Muscle of leg (tissue), 3 donors: ENCODE measurements at regions not wholly inside any gene's neighbourhood (a gene's known extent, or its start where the extent isn't known, plus 50 kb on each side); places are given as distances from the start of the nearest gene placed in this dataset.
"Not testable (repeated sequence)": the region's sequence is repeated elsewhere in the genome, so short reads cannot be mapped to it uniquely, and the experiment has no call there.

Source experiments
- DNase-seq: peaks from one replicate; pipeline ENCODE4 v3.0.0; 2013
- H3K27ac ChIP-seq: one replicate; pipeline ENCODE4 v1.5.1; 2013; ENCODE audit warnings: mild to moderate bottlenecking, low read length, control low read depth
- H3K27me3 ChIP-seq: one replicate; pipeline ENCODE4 v1.6.1; 2013; ENCODE audit warnings: low read length; ENCODE audit not compliant: control insufficient read depth, insufficient read depth
- H3K36me3 ChIP-seq: one replicate; pipeline ENCODE4 v1.6.1; 2013; ENCODE audit warnings: low read length; ENCODE audit not compliant: control insufficient read depth, insufficient read depth
- H3K4me1 ChIP-seq: one replicate; pipeline ENCODE4 v1.6.1; 2013; ENCODE audit warnings: low read length; ENCODE audit not compliant: control insufficient read depth, insufficient read depth
- H3K4me3 ChIP-seq: one replicate; pipeline ENCODE4 v1.5.1; 2013; ENCODE audit warnings: low read length, control low read depth
- H3K9me3 ChIP-seq: replicated peaks from 2 replicates; pipeline ENCODE4 v1.6.1; 2013; ENCODE audit warnings: low read depth, low read length; ENCODE audit not compliant: control insufficient read depth
- WGBS: methylation state at CpG from one replicate; pipeline ENCODE4 v1.1.5; 2013; ENCODE audit warnings: missing lambda C conversion rate; ENCODE audit not compliant: insufficient coverage; 5-methylcytosine and 5-hydroxymethylcytosine counted together

- no CpG with 5 or more reads among the region's 1 CpG for WGBS
- Histone ChIP-seq H3K36me3 (no peaks in the 10 kb centered on the region), H3K4me1 (no peaks in the 10 kb centered on the region), H3K27ac (no peak overlapping the region), H3K9me3 (no peaks in the 10 kb centered on the region), H3K4me3 (no peak overlapping the region), H3K27me3 (no peaks in the 10 kb centered on the region)
- peak; percentile 28 for DNase-seq
Observed at GRCh38 chr11:90594658-90595057, 371.8 kb upstream of the CHORDC1 start.

- Histone ChIP-seq H3K9me3 (no peaks in the 10 kb centered on the region), H3K36me3 (no peaks in the 10 kb centered on the region), H3K27me3 (no peaks in the 10 kb centered on the region), H3K27ac (no peak overlapping the region), H3K4me3 (no peak overlapping the region), H3K4me1 (no peaks in the 10 kb centered on the region)
- no peak for DNase-seq
- WGBS, result 71% methylated on average over 1 of the region's 1 CpG
Observed at GRCh38 chr11:90593099-90593498, 370.2 kb upstream of the CHORDC1 start.

DNA sequence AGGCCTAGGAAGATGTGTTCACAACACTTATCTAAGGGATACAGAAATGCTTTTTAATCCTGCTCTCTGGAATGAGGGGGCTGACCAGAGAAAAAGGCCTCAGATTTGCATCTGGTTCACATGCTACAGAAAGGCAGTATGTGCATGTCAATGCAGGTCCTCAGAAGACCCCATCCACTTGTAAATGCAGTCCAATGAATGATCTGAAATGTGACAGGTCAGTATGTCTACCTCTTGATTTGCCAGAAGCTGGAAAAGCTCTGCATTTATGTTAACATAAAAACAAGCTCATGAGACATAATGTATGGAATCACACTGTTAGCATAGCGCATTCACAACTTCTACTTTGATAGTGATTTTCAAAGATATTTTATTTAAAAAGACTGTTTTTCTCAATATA, 367.4 kb upstream of the CHORDC1 start:
- Histone ChIP-seq H3K4me1 (no peaks in the 10 kb centered on the region), H3K4me3 (no peak overlapping the region), H3K36me3 (no peaks in the 10 kb centered on the region), H3K9me3 (no peaks in the 10 kb centered on the region), H3K27me3 (no peaks in the 10 kb centered on the region), H3K27ac (no peak overlapping the region)
- no CpG with 5 or more reads among the region's 1 CpG for WGBS
- no peak for DNase-seq

GRCh38 chr11:90589735-90590134, 366.9 kb upstream of the CHORDC1 start:
- H3K9me3 ChIP-seq, result no peaks in the 10 kb centered on the region
- H3K4me3 ChIP-seq, result no peak overlapping the region
- no CpG with 5 or more reads among the region's 2 CpGs for WGBS
- no peaks in the 10 kb centered on the region for H3K4me1 ChIP-seq
- no peaks in the 10 kb centered on the region for H3K27me3 ChIP-seq
- DNase-seq, result no peak
- no peak overlapping the region for H3K27ac ChIP-seq
- H3K36me3 ChIP-seq, result no peaks in the 10 kb centered on the region

GRCh38 chr11:90587896-90588295, 365.0 kb upstream of the CHORDC1 start:
- WGBS, result 86% methylated on average over 5 of the region's 7 CpGs
- DNase-seq, result no peak
- H3K36me3 ChIP-seq, result no peaks in the 10 kb centered on the region

GRCh38 chr11:90585491-90585890, 362.6 kb upstream of the CHORDC1 start:
- Histone ChIP-seq H3K4me1 (no peaks in the 10 kb centered on the region), H3K4me3 (no peak overlapping the region), H3K9me3 (no peaks in the 10 kb centered on the region), H3K27ac (no peak overlapping the region), H3K36me3 (no peaks in the 10 kb centered on the region), H3K27me3 (no peaks in the 10 kb centered on the region)
- no CpG with 5 or more reads among the region's 1 CpG for WGBS
- DNase-seq, result no peak

More at GRCh38 chr11:90587896-90588295, 365.0 kb upstream of the CHORDC1 start:
- no peak overlapping the region for H3K27ac ChIP-seq
- no peak overlapping the region for H3K4me3 ChIP-seq
- no peaks in the 10 kb centered on the region for H3K4me1 ChIP-seq
- no peaks in the 10 kb centered on the region for H3K9me3 ChIP-seq
- no peaks in the 10 kb centered on the region for H3K27me3 ChIP-seq

GRCh38 chr11:90582999-90583398, 360.1 kb upstream of the CHORDC1 start:
- not testable (repeated sequence) for H3K36me3 ChIP-seq, H3K27ac ChIP-seq, H3K9me3 ChIP-seq, DNase-seq, H3K27me3 ChIP-seq, H3K4me1 ChIP-seq, H3K4me3 ChIP-seq
- WGBS, result 80% methylated on average over 2 of the region's 7 CpGs

- Histone ChIP-seq H3K4me1 (no peaks in the 10 kb centered on the region), H3K9me3 (peaks cover 2% of the 10 kb centered on the region), H3K36me3 (no peaks in the 10 kb centered on the region), H3K4me3 (no peak overlapping the region), H3K27me3 (no peaks in the 10 kb centered on the region), H3K27ac (no peak overlapping the region)
- DNase-seq, result peak; percentile 13
- no CpG with 5 or more reads among the region's 1 CpG for WGBS
Observed at GRCh38 chr11:90564531-90564930, 341.7 kb upstream of the CHORDC1 start.

DNA sequence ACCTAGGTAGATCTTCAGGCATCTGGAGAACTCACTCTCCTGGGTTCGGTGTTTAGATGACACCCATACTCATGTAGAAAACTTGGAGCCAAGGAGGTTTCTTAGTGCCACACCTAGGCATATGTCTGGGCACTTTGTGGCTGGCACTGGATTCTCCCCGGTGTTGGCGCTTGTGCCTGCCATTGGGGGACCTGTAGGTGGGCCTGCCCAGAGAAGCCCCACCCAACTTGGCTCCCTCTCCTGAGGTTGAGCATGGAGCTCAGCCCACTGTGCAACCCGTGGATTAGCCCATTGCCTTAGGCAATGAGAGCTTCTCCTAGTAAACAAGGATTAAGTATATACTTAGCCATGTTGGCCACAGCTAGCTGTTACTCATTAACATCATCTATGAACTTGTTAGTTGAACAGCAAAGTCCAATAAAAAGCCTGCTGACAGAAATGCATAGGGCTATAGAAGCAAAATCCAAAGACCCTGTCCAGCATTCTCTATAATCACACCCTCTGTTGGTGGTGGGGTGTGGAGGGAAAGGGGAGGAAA, 335.5 kb upstream of the CHORDC1 start:
- Histone ChIP-seq H3K4me3 (no peak overlapping the region), H3K9me3 (peaks cover 2% of the 10 kb centered on the region), H3K4me1 (peaks cover 2% of the 10 kb centered on the region), H3K27me3 (no peaks in the 10 kb centered on the region), H3K36me3 (no peaks in the 10 kb centered on the region), H3K27ac (no peak overlapping the region)
- DNase-seq, result no peak
- WGBS, result 93% methylated on average over 3 of the region's 4 CpGs

DNA sequence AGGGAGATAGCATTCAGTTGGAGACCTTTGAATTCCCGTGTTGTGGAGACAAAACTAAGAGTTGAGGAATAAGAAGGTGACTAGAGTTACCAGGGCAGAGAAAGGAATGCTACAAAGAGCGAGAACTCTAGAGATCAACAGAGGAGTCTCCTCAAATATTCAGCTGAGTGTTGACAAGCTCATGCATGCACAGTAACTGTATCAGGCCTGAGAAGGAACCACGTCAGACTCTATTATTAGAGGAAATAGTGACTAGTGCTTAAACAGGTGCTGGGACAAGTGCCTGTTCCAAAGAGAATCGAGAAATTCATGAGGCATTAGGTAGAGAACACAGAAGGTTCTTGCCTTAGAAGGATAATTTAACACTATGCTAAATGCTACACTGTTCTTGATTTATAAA, 333.8 kb upstream of the CHORDC1 start:
- DNase-seq, result peak; percentile 62
- peaks cover 2% of the 10 kb centered on the region for H3K4me1 ChIP-seq
- no peak overlapping the region for H3K4me3 ChIP-seq
- no peaks in the 10 kb centered on the region for H3K36me3 ChIP-seq
- H3K9me3 ChIP-seq, result peaks cover 2% of the 10 kb centered on the region
- peak overlapping the region; percentile 75 for H3K27ac ChIP-seq
- 50% methylated on average over 2 of the region's 4 CpGs for WGBS
- H3K27me3 ChIP-seq, result no peaks in the 10 kb centered on the region

DNA sequence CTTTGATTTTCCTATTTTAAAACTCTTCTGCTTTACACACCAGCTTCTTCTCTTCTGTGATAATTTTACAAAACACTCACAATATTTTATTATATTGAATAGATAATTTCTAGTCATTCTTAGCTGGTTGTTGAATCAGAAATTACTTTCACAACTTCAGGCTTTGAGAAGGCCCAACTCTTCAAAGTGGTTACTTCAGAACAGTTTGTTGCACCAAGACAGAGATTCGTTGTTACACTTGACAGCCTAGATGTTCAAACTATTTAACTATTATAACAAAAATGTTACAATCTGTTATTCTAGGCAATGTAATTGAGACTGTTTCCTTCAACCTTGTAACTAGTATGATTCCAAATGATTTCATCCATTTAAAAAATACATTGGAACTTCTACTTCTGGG, 333.2 kb upstream of the CHORDC1 start:
- DNase-seq, result no peak
- Histone ChIP-seq H3K27me3 (no peaks in the 10 kb centered on the region), H3K4me3 (no peak overlapping the region), H3K36me3 (no peaks in the 10 kb centered on the region), H3K27ac (peak overlapping the region; percentile 75), H3K4me1 (peaks cover 2% of the 10 kb centered on the region), H3K9me3 (peaks cover 2% of the 10 kb centered on the region)
- no CpG with 5 or more reads among the region's 1 CpG for WGBS
